A549 (cell line): ENCODE measurements at regions not wholly inside any gene's neighbourhood (a gene's known extent, or its start where the extent isn't known, plus 50 kb on each side); places are given as distances from the start of the nearest gene placed in this dataset.

Source experiments
- ATAC-seq, 2 experiments: fragments of 200-7000 bp in 1 of 2; fragments of >200 bp in 1 of 2; cut with Nextera tagmentation in 1 of 2; cut with Tn5 transposase in 1 of 2; 3 replicates each; pipeline versions ENCODE4 v1.8.0 to v1.9.1; 2018 to 2020; ENCODE audit warnings: mild to moderate bottlenecking in 1 of 2, moderate library complexity in 1 of 2
- CTCF ChIA-PET: fragments of 300-600 bp; sonication (Branson Sonifier 250); formaldehyde crosslinking; extraction: SDS; loops from one replicate; lab custom pipeline; 2021; ENCODE audit warnings: antibody characterized with exemption, inconsistent platforms; lab: Yijun Ruan, JAX
- POLR2A ChIA-PET: fragments of 350-600 bp; formaldehyde crosslinking; extraction: SDS; loops from one replicate; lab custom pipeline; 2021; ENCODE audit warnings: antibody characterized with exemption, inconsistent platforms; lab: Yijun Ruan, JAX
- DNase-seq, 2 experiments: peaks; one replicate each; pipeline versions ENCODE4 v3.0.0 to v3.0.0-alpha.2; 2011 to 2016; ENCODE audit warnings: low read depth in 1 of 2, low spot score in 1 of 2
- FAIRE-seq: peaks from 2 replicates; lab custom pipeline; 2011; peaks lifted over from hg19 to GRCh38; lab: Jason Lieb, UNC
- H3K27ac ChIP-seq, 2 experiments: fragments of >200 bp; sonication (Bioruptor Twin); formaldehyde crosslinking; 3 replicates each; pipeline ENCODE4 v1.5.1; 2016 to 2017
- H3K4me1 ChIP-seq: fragments of >200 bp; sonication (Bioruptor Twin); formaldehyde crosslinking; 3 replicates; pipeline ENCODE4 v1.6.1; 2016
- H3K4me2 ChIP-seq: fragments of >200 bp; sonication (Bioruptor Twin); formaldehyde crosslinking; 3 replicates; pipeline ENCODE4 v1.6.1; 2016
- H3K4me3 ChIP-seq: fragments of >200 bp; sonication (Bioruptor Twin); formaldehyde crosslinking; 3 replicates; pipeline ENCODE4 v1.5.1; 2016
- H3K9me3 ChIP-seq: fragments of >200 bp; sonication (Bioruptor Twin); formaldehyde crosslinking; 3 replicates; pipeline ENCODE4 v1.6.1; 2016
- CBX8 ChIP-seq: fragments of 200-600 bp; sonication (generic); IDR thresholded peaks from 2 replicates; pipeline ENCODE4 v1.6.1; 2016
- CEBPB ChIP-seq, 2 experiments: fragments of >200 bp in 1 of 2; sonication (Bioruptor Twin) in 1 of 2; formaldehyde crosslinking in 1 of 2; IDR thresholded peaks; 2 replicates each; pipeline ENCODE4 v1.6.1; 2012 to 2016
- CHD4 ChIP-seq: fragments of 200-600 bp; sonication (generic); IDR thresholded peaks from 2 replicates; pipeline ENCODE4 v1.6.1; 2016; ENCODE audit warnings: antibody characterized with exemption, mild to moderate bottlenecking, borderline replicate concordance
- EHF ChIP-seq: fragments of 250-450 bp; sonication (Bioruptor Pico); IDR thresholded peaks from 2 replicates; pipeline ENCODE4 v1.5.0; 2020; ENCODE audit warnings: mild to moderate bottlenecking
- EP300 ChIP-seq, 2 experiments: fragments of >200 bp; sonication (Bioruptor Twin); formaldehyde crosslinking; IDR thresholded peaks; 2 replicates in 1 of 2; 3 replicates in 1 of 2; pipeline ENCODE4 v1.6.1; 2016 to 2017
- FOSL2 ChIP-seq, 2 experiments: fragments of 450-650 bp in 1 of 2; fragments of >200 bp in 1 of 2; sonication (Bioruptor Twin) in 1 of 2; formaldehyde crosslinking; IDR thresholded peaks; 2 replicates each; pipeline versions ENCODE4 v1.5.0 to v1.6.1; 2016 to 2020; ENCODE audit warnings: mild to moderate bottlenecking in 1 of 2, moderate library complexity in 1 of 2
- HMGXB4 ChIP-seq: fragments of 250-450 bp; sonication (Bioruptor Pico); IDR thresholded peaks from 2 replicates; pipeline ENCODE4 v1.5.0; 2021; ENCODE audit warnings: mild to moderate bottlenecking, moderate library complexity, borderline replicate concordance
- HOXB13 ChIP-seq: fragments of 250-450 bp; sonication (Bioruptor Pico); IDR thresholded peaks from 2 replicates; pipeline ENCODE4 v1.5.0; 2020; ENCODE audit warnings: low read depth, mild to moderate bottlenecking, moderate library complexity
- JUN ChIP-seq, 2 experiments: fragments of >200 bp; sonication (Bioruptor Twin); formaldehyde crosslinking; IDR thresholded peaks; 2 replicates in 1 of 2; 3 replicates in 1 of 2; pipeline ENCODE4 v1.6.1; 2016 to 2017
- JUNB ChIP-seq: fragments of >200 bp; sonication (Bioruptor Twin); formaldehyde crosslinking; IDR thresholded peaks from 2 replicates; pipeline ENCODE4 v1.6.1; 2016
- KDM5A ChIP-seq: fragments of 200-600 bp; sonication (generic); IDR thresholded peaks from 2 replicates; pipeline ENCODE4 v1.6.1; 2016; ENCODE audit warnings: antibody characterized with exemption, mild to moderate bottlenecking
- NPAS2 ChIP-seq: fragments of 250-450 bp; sonication (Bioruptor Pico); IDR thresholded peaks from 2 replicates; pipeline ENCODE4 v1.8.0; 2022; ENCODE audit warnings: mild to moderate bottlenecking, moderate library complexity, borderline replicate concordance
- PHF8 ChIP-seq: fragments of 200-600 bp; sonication (generic); IDR thresholded peaks from 2 replicates; pipeline ENCODE4 v1.6.1; 2016; ENCODE audit warnings: low read depth, mild to moderate bottlenecking, antibody characterized with exemption, moderate library complexity, borderline replicate concordance
- POLR2AphosphoS2 ChIP-seq: conservative IDR thresholded peaks from 2 replicates; pipeline ENCODE4 v1.6.1; 2012; ENCODE audit warnings: low read length, improper control_type of control experiment, inconsistent platforms
- RCOR1 ChIP-seq: fragments of 150-350 bp; IDR thresholded peaks from 2 replicates; pipeline ENCODE4 v1.6.1; 2014; ENCODE audit warnings: antibody characterized with exemption, low read length, low read depth
- RFX5 ChIP-seq: fragments of 450-650 bp; IDR thresholded peaks from 2 replicates; pipeline ENCODE4 v1.7.1; 2014; ENCODE audit warnings: antibody characterized with exemption, mild to moderate bottlenecking, moderate library complexity
- SMC3 ChIP-seq: fragments of >200 bp; sonication (Bioruptor Twin); formaldehyde crosslinking; IDR thresholded peaks from 3 replicates; pipeline ENCODE4 v1.6.1; 2018; ENCODE audit warnings: inconsistent platforms
- SREBF2 ChIP-seq: fragments of 450-650 bp; IDR thresholded peaks from 2 replicates; pipeline ENCODE4 v1.6.1; 2014; ENCODE audit warnings: mild to moderate bottlenecking, moderate library complexity
- ZFP36 ChIP-seq: fragments of 450-650 bp; IDR thresholded peaks from 2 replicates; pipeline ENCODE4 v1.6.1; 2014; ENCODE audit warnings: borderline replicate concordance; ENCODE audit not compliant: partially characterized antibody
- WGBS: methylation state at CpG from one replicate; pipeline ENCODE4 v1.1.6; 2017; ENCODE audit errors: missing lambda C conversion rate; 5-methylcytosine and 5-hydroxymethylcytosine counted together
- TF ChIP-seq, protein P1 (sequence below): IDR thresholded peaks from 2 replicates; pipeline ENCODE4 v1.6.1; 2012; ENCODE audit warnings: low read depth, borderline replicate concordance
- TF ChIP-seq, protein P2 (sequence below): fragments of >200 bp; sonication (Bioruptor Twin); formaldehyde crosslinking; IDR thresholded peaks from 2 replicates; pipeline ENCODE4 v1.6.1; 2016
- TF ChIP-seq, protein P3 (sequence below): IDR thresholded peaks from 2 replicates; pipeline ENCODE4 v1.6.1; 2012

- WGBS, result 0% methylated on average over 1 of the region's 1 CpG
- no peak overlapping the region for H3K4me3 ChIP-seq
- H3K9me3 ChIP-seq, result no peaks in the 10 kb centered on the region
- H3K4me2 ChIP-seq, result no peak overlapping the region
- ATAC-seq (no peak), DNase-seq (no peak), FAIRE-seq (no peak)
- TF ChIP-seq POLR2AphosphoS2 (no peak), SREBF2 (no peak), RFX5 (no peak), JUNB (no peak)
- TF ChIP-seq, protein P1, sequence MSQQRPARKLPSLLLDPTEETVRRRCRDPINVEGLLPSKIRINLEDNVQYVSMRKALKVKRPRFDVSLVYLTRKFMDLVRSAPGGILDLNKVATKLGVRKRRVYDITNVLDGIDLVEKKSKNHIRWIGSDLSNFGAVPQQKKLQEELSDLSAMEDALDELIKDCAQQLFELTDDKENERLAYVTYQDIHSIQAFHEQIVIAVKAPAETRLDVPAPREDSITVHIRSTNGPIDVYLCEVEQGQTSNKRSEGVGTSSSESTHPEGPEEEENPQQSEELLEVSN, result no peak
- TF ChIP-seq, protein P2, sequence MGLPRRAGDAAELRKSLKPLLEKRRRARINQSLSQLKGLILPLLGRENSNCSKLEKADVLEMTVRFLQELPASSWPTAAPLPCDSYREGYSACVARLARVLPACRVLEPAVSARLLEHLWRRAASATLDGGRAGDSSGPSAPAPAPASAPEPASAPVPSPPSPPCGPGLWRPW, result no peak
- ChIA-PET CTCF (no interaction called here), POLR2A (no interaction called here)
- H3K27ac ChIP-seq, result no peak overlapping the region
- H3K4me1 ChIP-seq, result no peaks in the 10 kb centered on the region
Observed at GRCh38 chr14:85732031-85732430, 202.1 kb downstream of the FLRT2 start.

DNA sequence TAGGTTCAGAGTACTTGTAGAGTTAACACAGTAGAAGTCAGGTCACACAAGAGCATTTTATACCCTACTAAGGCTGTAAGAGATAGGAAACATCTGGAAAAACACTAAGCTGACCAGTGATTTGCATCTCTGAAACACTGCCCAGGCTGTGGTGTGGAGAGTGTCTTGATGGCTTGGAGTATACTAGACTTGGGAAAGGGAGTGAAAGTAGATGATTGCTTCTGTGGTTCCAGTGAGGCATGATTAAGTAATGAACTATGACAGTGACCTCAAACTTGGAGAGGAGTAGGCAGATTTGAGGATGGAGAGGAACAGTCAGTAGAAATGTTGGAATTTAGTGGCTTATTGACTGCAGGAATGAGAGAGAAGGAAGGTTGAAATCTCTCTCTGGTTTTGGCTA, 201.2 kb downstream of the FLRT2 start:
- CTCF ChIA-PET, result no interaction called here
- Histone ChIP-seq H3K4me1 (no peaks in the 10 kb centered on the region), H3K4me3 (no peak overlapping the region), H3K9me3 (no peaks in the 10 kb centered on the region), H3K4me2 (no peak overlapping the region)
- ATAC-seq (no peak), FAIRE-seq (no peak)
- TF ChIP-seq CHD4 (no peak), CBX8 (no peak), KDM5A (no peak), NPAS2 (CRISPR knock-in tag) (no peak), HMGXB4 (CRISPR knock-in tag) (no peak), FOSL2 (IDR thresholded peaks at IDR 0.05) (no peak), FOSL2 (CRISPR knock-in tag; IDR thresholded peaks at IDR 0.05) (no peak), HOXB13 (CRISPR knock-in tag) (no peak), ZFP36 (no peak), CEBPB (IDR thresholded peaks at IDR 0.05) (no peak), JUN (IDR thresholded peaks at IDR 0.05) (no peak), POLR2AphosphoS2 (no peak), RCOR1 (no peak), SMC3 (no peak), EP300 (IDR thresholded peaks at IDR 0.05) (no peak), PHF8 (no peak), EHF (no peak)
- TF ChIP-seq, protein P1, result no peak
- TF ChIP-seq, protein P3, sequence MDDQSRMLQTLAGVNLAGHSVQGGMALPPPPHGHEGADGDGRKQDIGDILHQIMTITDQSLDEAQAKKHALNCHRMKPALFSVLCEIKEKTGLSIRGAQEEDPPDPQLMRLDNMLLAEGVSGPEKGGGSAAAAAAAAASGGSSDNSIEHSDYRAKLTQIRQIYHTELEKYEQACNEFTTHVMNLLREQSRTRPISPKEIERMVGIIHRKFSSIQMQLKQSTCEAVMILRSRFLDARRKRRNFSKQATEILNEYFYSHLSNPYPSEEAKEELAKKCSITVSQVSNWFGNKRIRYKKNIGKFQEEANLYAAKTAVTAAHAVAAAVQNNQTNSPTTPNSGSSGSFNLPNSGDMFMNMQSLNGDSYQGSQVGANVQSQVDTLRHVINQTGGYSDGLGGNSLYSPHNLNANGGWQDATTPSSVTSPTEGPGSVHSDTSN, result no peak
- TF ChIP-seq, all 56 proteins: peak for 0
- no peak for DNase-seq
- H3K27ac ChIP-seq, result no peak overlapping the region
- POLR2A ChIA-PET, result no interaction called here
